IPS-NIHi11 (cell line): ENCODE measurements at regions not wholly inside any gene's neighbourhood (a gene's known extent, or its start where the extent isn't known, plus 50 kb on each side); places are given as distances from the start of the nearest gene placed in this dataset.

Experiments
- DNase-seq: peaks from one replicate; pipeline ENCODE4 v3.0.0; 2012; ENCODE audit warnings: mixed read lengths, low spot score

DNA sequence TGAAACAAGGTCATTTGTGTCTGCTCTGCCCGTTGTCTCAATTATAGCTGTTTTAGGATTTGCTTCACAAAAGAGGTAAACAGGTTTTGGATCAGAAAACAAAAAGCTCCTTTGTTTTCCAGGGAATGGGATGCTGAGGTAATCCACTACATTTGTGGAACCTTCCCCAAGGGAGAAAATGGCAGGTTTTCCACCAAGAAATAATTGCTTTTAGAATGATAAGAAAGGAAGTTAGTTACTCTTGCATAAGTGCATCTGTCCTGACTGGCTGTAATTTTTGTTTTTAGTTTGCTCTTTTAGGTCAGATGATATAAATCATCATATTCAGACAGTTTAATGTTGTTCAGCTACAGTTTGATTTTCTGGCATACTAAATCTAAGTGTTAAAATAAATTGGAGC lies 198.5 kb upstream of the COL8A1 start:
- DNase-seq = no peak

DNA sequence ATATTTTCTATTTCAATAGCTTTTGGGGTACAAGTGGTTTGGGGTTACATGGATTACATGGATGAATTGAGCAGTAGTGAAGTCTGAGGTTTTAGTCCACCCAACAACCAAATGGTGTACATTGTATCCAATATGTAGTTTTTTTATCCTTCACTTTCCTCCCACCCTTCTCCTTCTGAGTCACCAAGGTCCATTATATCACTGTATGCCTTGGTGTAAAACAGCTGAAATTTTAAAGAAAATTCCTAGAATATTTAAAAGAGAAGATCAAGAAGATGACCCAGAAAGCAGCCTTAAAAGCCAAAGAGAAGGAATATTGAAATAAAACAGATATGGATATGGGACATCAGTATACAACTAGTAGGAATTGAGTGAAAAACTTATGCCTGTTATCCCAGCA lies 204.2 kb upstream of the COL8A1 start:
- DNase-seq = no peak

DNA sequence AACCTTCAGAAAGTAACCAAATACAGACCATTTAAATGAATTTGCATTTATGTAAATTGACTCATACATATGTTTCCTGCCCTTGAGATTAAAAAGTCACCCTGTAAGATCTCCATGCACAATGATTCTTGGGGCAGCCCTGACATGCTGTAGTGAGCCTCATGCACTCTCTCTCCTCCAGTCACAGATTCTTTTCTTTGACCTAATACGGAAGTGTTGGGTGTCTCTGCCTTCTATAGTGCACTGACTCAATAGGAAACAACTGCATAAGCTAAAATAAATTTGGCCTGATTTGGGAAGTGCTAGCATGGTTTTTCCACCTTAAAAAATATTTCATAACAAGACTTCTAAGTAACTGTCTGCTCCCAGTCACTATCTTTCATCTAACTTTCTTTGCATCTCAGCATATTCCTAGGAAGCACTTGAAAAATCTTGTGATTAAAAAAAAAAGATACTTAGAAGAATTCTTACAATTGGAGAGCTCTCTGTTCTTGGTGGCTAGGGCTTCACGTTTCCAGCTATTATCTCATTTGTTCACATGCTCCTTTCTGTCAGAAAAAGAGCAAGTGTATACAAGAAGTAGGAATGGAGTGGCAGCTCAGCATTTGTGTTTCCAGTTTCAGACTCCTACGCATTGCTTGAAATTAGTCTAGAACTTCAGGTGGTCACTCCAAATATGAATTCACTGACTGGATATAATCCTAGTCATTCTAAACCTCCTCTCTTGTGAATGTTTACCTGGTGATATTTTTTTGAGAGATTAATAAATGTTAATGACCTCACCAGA lies 207.9 kb upstream of the COL8A1 start:
- DNase-seq = no peak

DNA sequence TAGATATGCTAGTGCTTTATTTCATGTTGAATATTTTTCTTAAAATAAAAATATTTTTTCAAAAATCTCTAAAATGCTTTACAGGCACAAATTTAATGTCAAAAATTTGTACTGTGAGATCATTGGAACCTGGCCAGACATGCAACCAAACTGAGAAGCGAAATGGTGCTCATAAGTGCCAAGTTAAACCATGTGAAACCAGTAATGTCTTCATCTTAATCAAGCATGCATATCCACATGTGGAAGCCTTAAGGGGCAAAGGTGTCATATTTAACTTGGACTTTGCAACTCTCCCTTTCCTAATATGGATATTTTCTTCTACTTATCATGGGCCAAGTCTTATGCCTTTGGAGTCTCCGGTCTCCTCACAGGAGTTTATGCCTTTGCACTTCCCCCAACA lies 208.9 kb upstream of the COL8A1 start:
- DNase-seq = peak; percentile 26

DNA sequence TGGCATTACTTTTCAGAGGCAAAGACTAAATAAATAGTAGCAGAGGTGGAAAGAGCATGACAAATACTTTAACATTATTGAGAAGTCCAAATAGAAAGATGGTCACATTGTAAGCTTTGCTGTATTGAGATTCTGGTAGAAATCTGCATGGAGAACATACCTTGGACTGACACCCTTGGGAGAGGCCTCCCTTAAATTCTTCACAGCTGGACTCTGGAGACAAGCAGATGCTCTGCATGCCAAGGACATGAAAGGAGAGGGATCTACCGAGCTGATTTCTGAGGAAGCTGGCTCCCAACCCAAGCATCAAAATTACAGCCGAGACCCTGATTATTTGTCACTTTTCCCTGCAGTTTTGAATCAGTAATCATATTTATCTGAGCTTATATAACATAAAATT lies 212.5 kb upstream of the COL8A1 start:
- no peak for DNase-seq

DNA sequence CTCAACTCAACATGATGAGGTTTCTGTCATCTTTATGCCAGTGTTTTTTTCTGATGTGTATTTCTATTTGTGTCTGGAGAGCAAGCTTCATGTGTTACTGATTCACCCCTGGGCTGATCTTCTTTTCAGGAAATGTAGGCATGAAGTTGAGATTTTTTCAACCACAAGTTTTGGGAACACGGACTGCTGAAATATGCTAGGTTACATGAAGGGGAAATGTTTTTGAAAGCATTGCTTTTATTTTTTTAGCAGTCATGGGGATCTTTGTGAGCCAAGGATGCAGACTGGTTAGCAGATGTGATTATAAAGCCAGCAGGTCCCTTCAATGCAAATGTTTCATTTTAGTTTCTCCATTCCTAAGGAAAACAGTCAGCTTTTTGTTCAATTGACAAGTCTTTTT lies 219.3 kb upstream of the COL8A1 start:
- no peak for DNase-seq

DNA sequence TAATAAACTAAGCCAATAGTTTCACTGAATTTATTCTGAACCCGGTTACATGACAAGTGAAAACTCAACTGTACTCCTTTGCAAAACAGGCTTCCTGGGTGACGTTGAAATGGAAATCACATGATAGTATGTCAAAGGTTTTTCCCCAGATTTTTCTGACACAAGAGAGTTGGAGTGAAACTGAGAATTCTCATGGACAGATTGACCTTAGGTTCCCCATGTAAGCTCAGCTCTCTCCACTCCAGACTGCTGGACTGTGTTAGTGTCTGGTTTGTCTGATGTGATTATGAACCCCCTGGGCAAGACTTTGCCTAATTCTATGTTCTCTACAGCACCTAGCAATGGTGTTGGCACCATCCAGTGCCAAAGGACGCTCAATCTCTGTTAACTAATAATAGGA lies 219.7 kb upstream of the COL8A1 start:
- DNase-seq = no peak

DNA sequence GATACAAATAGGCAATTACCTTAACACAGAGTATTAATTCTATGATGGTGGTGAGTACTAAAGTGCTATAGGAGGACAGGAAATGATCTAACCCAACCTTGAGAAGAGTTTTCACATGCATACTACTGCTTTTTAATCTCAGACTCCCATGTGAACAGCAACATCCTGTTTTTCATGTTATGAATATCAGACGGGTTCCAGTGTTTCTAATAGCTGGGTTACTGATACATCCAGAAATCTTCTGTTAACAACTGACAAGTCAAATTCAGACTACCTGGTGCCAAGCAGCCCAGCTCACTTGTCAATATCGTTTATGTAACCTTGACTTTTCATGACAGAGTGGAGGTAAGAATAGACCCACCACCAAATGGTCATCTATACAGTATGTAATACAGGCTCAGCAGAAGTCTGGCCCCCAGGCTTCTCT lies 220.2 kb upstream of the COL8A1 start:
- DNase-seq = no peak

DNA sequence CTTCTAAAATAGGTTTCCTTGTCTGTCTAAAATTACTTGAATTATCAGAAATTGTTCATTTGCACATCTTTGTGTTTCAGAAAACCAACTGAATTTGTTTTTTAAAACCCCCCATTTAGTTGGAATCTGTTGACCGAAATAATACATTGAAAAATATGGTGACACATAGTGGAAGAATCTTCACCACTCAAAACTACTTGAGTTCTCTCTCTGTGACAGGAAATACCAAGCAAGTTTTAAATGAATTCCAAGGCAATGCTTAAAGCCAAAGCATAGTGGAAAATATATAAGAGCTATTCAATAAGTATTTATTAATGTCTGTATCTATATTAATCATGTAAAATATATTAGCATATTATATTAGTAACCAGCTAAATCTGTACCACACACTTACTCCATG lies 224.9 kb upstream of the COL8A1 start:
- no peak for DNase-seq

DNA sequence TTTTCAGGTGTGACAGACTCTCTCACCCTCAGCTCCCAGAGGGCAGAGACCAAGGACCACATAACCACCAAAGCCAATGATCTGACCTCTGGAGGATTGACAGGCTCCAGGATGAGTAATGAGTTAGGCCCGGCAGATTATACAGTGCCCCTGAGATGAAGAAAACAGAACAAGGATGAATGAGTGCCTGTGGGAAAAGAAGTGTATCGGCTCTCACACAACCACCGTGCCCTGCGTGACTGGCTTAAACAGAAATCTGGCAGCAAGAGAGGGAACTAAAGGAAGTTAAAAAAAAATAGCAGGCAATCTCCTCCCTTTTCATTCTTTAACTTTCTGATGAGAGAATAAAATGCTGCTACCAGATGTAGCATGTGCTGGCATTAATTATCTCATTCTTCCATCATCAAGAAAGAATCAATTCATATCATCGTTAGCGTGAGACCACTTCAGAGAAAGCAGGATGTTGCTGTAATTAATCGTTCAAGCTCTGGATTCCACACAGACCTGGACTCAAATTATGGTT lies 227.5 kb upstream of the COL8A1 start:
- DNase-seq = no peak

DNA sequence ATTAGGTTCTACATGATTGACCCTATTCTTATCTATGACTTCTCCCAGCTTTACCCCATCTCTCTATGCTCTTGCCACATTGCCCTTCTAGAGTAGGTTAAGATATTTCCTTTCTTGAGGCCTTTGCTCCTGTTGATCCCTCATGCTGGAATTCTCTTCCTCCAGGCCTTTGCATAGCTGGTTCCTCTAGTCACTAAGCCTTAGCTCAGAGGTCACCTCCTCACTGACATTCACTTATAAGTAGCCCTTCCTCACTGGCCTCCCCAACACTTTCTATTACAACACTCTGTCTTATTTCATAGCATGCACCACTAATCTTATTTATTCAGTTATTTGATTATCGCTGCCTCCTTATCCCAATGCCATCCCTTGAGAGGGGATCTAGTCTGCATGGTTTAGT lies 228.4 kb upstream of the COL8A1 start:
- DNase-seq = no peak

DNA sequence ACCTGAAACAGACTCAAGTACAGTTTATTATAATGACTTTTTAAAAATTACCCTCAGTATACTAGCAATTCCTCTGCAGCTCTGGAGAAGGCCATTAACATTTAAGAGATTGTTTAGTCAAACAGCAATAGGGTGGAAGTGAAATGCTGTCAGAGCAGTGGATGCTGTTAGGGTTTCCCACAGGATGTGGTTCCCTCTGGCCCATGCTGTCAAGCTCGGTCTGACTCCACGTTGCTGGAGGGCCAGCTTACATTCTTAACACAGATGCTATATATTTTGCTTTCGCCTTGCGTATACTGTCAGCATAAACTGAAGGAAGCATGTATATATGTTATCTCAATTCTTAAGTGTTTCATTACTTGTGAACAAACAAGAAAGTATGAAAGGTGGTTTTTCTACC lies 231.1 kb upstream of the COL8A1 start:
- no peak for DNase-seq

DNA sequence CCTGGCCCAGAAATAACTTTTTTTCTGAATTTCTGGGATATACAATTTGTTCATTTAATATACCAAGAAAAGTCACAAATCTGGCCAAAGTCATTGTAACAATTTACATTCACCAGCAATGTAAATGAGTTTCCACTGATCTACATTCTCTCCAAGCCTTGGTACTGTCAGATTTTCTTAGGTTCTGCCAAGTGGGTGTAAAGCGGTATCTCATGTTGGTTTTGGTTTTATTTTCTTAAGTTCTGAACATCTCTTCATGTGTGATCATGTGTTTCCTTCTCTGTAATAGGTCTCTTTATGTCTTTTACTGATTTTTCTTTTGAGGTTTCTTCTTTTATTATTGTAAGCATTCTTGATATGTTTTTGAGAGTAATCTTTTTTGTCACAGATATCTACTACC lies 235.6 kb upstream of the COL8A1 start:
- DNase-seq = no peak

DNA sequence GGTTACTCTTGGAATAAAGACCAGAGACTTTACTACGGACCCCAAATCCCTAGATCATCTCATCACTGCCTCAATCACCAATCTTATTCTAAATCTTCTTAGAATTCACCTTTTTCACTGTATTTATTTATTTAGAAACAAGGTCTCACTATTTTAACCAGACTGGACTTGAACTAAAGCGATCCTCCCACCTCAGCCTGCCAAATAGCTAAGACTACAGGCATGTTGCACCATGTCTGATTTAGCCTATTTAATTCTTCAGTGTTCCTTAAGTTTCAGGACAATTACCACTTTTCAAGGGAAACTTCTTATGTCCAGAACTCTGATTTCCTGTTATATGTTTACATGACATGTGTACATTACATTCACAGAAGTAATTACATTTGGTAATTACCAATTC lies 238.0 kb upstream of the COL8A1 start:
- no peak for DNase-seq

DNA sequence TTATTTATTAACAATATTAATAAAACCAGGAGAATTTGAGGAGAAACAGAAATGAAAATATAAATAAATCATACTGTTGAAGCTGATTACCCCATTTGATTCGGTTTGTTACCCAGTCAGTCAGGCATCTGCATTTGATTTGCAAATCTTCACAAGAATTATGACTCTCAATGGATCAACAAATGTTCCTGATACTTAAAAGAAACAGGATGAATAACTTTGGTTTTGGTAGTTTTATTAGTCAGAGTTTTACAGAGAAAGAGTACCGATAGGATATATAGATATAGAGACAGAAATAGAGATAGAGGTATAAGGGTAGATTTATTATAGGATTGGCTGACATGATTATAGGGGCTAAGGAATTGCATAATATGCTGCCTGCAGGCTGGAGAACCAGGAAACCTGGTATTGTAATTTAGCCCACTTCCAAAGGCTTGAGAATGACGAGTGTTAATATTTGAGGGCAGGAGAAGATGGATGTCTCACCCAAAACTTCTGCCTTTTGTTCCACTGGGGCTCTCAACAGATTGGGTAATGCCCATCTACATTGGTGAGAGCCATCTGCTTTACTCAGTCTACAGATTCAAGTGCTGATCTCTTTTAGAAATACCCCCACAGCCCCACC lies 241.6 kb upstream of the COL8A1 start:
- no peak for DNase-seq

DNA sequence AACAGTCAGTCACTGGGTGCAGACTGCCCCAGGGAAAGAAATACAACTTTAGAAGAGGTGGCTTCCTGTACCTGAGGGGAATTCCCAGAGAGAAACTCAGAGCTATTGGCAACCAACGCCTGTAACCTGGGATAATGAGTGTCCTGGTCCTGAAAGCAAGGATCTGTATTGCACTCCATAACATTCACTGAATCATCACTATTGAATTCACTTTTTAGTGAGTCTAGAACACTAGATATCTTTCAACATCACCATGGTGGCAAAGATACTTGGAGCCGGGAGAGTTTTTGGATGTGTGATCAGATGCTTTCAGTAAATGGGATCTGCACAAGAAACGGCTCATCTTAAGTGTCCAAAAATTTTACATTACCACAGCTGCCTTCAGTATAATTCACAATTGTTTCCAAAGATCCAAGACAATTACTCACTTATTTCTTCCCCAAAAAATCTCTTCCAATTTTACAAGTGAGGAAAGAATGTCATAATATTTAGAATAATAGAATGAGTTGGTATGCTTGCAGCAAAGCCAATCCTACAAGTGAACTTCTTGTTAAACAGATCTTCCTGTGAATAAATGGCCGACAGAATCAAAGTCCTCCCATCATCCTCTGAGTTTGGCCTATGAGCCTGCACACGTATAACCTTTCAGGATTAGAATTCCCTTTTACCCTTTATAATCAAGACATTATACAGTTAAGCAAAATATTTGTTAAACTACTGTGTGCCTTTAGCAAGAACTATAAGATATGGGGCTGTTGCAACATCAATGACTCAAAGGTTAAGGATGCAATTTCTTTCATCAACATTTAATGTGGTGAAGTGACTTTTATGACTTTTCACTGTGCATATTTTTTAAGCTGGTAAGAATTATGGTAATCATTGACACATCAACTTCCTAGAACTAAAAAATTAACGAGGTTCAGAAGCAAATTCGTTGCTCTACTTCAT lies 243.3 kb upstream of the COL8A1 start:
- no peak for DNase-seq

DNA sequence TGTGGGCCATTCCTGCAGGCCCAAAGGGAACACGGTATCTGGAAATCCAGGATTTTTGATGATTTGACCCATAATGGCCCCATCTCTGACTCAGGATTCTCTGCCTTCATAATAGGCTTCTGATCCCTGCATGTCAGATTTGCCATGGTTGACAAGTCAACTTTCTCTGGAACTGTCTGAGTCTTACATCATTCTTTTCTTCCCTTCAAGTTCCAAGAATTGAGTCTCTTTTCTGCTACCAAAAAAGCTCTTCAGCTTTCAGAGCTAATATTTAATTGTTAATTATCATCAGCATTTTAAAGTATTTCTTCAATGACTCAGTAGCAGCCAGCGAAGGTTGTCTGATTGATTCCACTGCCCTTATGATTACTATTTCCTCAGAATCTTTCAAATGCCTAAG lies 244.4 kb upstream of the COL8A1 start:
- DNase-seq = no peak

DNA sequence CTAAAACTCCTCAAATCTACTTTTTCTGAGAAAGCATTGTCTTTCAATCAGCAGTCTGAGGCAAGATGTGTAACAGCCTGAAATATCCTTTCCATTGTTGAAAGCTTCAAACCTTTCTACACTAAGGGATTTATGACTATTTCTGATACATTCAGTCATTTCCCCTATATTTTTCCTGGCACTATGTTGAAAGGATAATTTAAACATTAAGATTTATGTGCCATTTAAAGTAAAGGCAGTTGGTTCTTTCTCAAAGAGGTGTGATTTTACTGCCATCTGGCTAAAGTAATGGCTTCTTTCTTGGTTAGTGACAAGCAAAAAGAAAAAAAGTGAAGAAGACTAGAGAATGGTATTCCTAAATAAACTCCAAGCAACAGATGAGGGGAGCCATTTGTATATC lies 249.6 kb upstream of the COL8A1 start:
- no peak for DNase-seq

DNA sequence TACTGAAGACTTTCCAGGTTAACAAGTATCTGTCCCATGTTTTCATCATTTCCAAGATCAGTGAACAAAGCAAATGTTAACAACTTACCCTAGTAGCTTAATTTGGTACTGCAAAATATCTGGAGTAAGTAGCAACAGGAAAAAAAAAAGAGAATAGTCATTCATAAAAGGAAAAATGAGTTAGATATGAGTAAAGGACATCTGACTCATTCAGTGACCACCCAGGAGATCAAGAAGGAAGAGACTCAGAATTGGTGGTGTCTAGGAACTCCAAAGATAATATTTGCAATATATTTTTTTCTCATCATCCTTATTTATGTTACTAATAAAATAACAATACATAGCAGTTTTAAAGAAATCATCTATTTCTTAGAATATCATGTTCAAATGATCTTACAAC lies 253.8 kb upstream of the COL8A1 start:
- DNase-seq = no peak

DNA sequence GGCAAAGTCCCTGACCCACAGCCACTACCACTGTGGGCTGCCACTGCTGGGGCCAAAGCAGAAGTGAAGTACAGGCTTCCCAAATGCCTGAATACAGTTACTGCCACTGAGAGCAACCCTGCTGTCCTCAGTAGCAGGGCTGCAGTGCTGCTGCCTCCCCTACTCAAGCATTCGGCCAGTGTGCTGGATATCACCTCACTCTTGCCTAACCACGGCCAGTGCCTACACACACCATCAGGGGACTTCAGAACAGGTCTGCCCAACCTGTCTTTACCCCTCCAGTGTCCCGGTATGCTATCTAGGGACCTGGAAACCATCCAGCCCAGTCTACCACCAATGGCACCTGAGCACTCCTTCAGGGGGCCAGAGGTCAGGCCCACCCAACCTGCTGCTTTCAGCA lies 261.5 kb upstream of the COL8A1 start:
- DNase-seq = no peak

DNA sequence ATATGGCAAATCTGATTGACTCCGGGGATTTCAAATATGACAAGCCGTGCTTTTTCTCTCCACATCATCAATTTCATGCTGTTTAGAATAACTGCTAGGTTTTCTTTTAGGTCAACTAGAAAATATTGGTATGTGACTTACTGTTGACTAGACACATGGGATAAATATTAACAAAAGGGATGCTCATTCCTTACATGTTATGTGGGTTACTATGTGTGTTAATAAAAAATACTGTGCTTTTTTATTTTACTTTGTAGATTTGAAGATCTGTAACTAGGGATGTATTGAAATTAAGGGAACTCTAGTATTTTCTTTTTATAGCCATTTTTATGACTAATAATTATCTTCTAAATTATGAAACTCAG lies 264.6 kb upstream of the COL8A1 start:
- DNase-seq = no peak

DNA sequence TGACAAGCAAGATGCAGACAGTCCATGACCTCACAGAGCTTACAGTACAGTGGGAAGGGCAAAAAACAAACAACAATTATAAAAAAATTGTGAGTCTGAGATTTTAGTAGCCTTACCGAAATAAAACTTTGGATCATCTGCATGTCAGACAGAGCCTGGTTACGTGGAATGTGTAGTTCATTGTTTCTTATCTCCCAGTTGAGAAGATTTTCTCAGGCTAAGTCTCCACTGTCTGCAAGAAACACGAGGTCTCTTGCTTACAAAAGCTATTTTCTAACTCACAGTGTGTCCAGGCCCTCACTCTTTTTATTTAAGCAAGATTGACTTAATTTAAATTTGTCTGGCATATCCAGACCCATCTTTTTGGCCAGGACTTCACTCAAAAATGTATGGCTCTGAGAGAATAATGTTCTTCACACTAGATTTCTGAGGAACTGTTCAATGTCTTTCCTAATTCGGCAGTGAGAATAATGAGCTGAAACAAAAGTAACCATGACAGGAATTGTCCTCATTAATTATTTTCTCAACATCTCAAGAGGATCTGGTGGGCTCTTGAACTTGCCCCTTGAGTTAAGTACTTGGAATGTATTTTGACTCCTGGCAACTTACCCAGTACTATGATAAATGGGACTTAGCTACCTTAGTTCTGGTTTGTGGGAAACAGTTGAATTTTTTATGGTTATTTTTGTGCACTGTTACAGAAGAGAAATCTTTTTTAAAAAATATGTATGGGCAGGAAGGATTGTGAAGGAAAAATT lies 265.1 kb upstream of the COL8A1 start:
- DNase-seq = no peak
